ENCODE measurements at regions not wholly inside any gene's neighbourhood (a gene's known extent, or its start where the extent isn't known, plus 50 kb on each side); places are given as distances from the start of the nearest gene placed in this dataset.
"Not testable (repeated sequence)": the region's sequence is repeated elsewhere in the genome, so short reads cannot be mapped to it uniquely, and the experiment has no call there.

DNA sequence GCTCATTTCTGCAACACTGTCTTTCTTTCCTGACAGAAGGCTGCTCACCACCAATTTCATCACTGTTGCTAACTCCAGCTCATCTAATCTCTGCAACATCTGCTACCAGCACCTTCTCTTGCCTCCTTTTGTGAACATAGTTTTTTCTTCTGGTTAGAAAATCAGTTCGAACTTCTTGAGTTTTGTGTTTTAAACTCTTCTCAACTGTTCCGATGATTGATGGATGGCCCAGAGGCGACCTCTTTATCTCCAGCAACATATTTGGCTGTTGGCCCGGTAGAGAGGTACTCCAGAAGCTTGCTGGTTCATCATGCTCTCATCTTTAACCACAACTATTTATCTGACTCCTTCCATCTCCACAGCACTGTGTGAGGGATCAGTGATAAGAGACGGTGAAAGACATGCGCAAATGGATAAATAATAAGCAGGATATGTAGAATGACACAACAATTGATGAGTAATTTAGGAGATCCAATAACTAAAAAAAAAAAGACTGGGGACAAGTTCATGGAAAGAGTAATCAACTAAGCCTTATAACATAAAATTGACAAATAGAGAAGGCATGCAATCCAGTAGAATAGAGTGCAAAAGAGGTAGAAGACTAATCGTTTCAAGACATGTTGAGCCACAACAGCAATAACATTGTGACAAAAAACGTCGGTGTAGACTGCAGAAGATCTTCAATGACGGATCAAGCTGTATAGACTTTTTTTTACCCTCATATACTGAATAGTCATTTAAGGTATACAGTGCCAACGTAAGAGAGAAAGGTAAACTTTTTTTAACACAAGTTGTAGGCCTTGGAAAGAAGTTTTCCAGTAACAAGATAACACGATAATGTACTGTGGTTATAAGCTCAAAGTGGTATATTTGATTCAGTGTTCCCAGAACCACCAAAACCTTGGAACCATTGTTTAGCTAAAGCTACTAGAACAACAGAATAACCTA lies 152.2 kb downstream of the CRPPA start:
- Histone ChIP-seq H3K27ac (ENCODE audit: low read depth in 2 of 2, low read length in 2 of 2) (no peak overlapping the region), H3K4me3 (ENCODE audit: low read length in 2 of 2) (no peak overlapping the region), H3K27me3 (ENCODE audit: control insufficient read depth in 2 of 2, insufficient read depth in 2 of 2, low read length in 2 of 2) (no peaks in the 10 kb centered on the region), H3K36me3 (ENCODE audit: control insufficient read depth in 2 of 2, insufficient read depth in 2 of 2, low read length in 2 of 2) (no peaks in the 10 kb centered on the region), H3K9me3 (ENCODE audit: control insufficient read depth in 2 of 2, low read length in 2 of 2) (no peaks in the 10 kb centered on the region), H3K9ac (ENCODE audit: low read depth in 1 of 2, low read length in 2 of 2) (no peak overlapping the region), H3K4me1 (ENCODE audit: control insufficient read depth in 2 of 2, insufficient read depth in 2 of 2, low read length in 2 of 2) (no peaks in the 10 kb centered on the region)

DNA sequence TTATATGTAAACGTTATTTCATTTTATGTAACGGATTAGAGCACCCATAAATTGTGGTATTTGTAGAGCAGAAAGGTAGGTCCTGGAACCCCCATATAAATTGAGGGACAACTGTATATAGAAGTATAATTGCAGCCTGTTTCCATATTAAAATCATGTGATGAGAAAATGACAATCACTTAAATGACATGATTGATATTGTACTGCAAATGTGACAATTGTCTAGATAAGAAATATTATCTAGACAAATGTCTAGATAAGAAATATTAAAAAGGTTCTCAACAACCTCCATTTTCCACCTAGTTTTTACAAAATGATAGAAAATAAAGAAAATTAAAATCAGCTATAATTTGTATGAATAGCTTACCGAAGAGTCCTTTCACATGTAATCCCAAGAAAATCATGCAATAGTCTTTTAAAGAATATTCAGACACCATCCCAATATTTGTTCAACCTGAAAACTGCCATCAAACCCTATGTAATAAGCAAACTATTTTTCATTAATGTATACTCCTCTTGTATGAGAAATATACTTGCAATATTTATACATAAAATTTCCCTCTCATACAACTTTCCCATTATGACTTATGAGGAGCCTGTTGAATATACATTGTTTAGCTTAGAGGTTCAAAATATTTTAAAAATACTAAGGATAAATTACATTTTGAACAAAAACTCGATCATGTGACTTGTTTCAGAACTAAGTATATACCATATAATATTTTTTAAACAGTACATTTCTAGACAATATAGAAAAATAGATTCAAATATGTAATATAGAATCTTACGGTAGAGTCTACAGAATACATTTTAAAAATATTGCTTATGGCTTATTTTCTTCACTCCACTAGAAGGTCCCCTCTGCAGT lies 153.2 kb downstream of the CRPPA start:
- no peaks in the 10 kb centered on the region for H3K36me3 ChIP-seq (ENCODE audit: control insufficient read depth in 2 of 2, insufficient read depth in 2 of 2, low read length in 2 of 2)
- H3K9ac ChIP-seq (ENCODE audit: low read depth in 1 of 2, low read length in 2 of 2), result no peak overlapping the region
- H3K4me3 ChIP-seq (ENCODE audit: low read length in 2 of 2), result no peak overlapping the region
- no peak overlapping the region for H3K27ac ChIP-seq (ENCODE audit: low read depth in 2 of 2, low read length in 2 of 2)
- H3K9me3 ChIP-seq (ENCODE audit: control insufficient read depth in 2 of 2, low read length in 2 of 2), result no peaks in the 10 kb centered on the region
- H3K4me1 ChIP-seq (ENCODE audit: control insufficient read depth in 2 of 2, insufficient read depth in 2 of 2, low read length in 2 of 2), result no peaks in the 10 kb centered on the region
- no peaks in the 10 kb centered on the region for H3K27me3 ChIP-seq (ENCODE audit: control insufficient read depth in 2 of 2, insufficient read depth in 2 of 2, low read length in 2 of 2)

- Histone ChIP-seq H3K9me3 (ENCODE audit: control insufficient read depth in 2 of 2, low read length in 2 of 2) (no peaks in the 10 kb centered on the region), H3K27me3 (ENCODE audit: control insufficient read depth in 2 of 2, insufficient read depth in 2 of 2, low read length in 2 of 2) (no peaks in the 10 kb centered on the region), H3K9ac (ENCODE audit: low read depth in 1 of 2, low read length in 2 of 2) (no peak overlapping the region)
These were observed 154.5 kb downstream of the CRPPA start for GRCh38 chr7:16266877-16267276.

DNA sequence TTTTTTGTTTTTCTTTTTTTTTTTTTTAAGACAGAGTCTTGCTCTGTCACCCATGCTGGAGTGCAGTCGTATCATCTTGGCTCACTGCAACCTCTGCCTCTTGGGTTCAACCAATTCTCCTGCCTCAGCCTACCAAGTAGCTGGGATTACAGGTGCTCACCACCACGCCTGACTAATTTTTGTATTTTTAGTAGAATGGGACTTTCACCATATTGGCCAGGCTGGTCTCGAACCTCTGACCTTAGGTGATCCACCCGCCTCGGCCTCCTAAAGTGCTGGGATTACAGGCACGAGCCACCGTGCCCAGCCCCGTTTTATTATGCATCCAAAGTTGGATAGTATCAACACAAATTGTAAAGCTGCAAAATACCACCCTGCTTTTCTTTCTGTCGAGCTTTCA lies 154.9 kb downstream of the CRPPA start:
- H3K4me3 ChIP-seq (ENCODE audit: low read length in 2 of 2); H3K4me1 ChIP-seq (ENCODE audit: control insufficient read depth in 2 of 2, insufficient read depth in 2 of 2, low read length in 2 of 2); H3K27ac ChIP-seq (ENCODE audit: low read depth in 2 of 2, low read length in 2 of 2); H3K9me3 ChIP-seq (ENCODE audit: control insufficient read depth in 2 of 2, low read length in 2 of 2); H3K36me3 ChIP-seq (ENCODE audit: control insufficient read depth in 2 of 2, insufficient read depth in 2 of 2, low read length in 2 of 2); H3K9ac ChIP-seq (ENCODE audit: low read depth in 1 of 2, low read length in 2 of 2); H3K27me3 ChIP-seq (ENCODE audit: control insufficient read depth in 2 of 2, insufficient read depth in 2 of 2, low read length in 2 of 2): not testable (repeated sequence)

More at GRCh38 chr7:16266877-16267276, 154.5 kb downstream of the CRPPA start:
- Histone ChIP-seq H3K4me1 (ENCODE audit: control insufficient read depth in 2 of 2, insufficient read depth in 2 of 2, low read length in 2 of 2) (no peaks in the 10 kb centered on the region), H3K27ac (ENCODE audit: low read depth in 2 of 2, low read length in 2 of 2) (no peak overlapping the region), H3K36me3 (ENCODE audit: control insufficient read depth in 2 of 2, insufficient read depth in 2 of 2, low read length in 2 of 2) (no peaks in the 10 kb centered on the region), H3K4me3 (ENCODE audit: low read length in 2 of 2) (no peak overlapping the region)

DNA sequence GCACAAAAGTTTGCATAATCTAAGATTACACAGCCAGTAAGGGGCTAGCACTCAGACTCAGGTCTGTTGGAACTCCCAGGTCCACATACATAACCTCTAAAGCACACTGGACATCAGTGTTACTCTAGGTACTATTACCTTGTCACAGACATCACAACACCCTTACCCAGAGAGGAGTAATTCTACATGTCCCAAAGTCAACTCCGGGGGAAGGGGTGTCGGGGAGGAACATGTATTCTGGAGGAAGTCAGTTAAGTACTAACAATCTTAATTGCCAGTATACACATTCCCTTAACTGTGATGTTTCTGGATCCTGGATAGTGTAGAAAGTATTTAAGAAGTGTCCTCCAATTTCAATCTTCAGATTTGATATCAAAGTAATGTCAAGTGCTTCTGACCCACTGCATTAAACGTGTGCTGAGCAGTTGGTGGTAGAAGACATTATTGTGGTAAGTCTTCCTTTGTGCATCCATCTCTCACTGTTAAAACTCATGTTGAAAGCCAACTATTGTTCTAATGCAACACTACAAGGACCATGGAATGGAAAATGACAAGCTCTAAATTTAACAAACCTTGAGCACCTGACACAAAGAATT lies 155.4 kb downstream of the CRPPA start:
- H3K27me3 ChIP-seq (ENCODE audit: control insufficient read depth in 2 of 2, insufficient read depth in 2 of 2, low read length in 2 of 2), result no peaks in the 10 kb centered on the region
- H3K4me1 ChIP-seq (ENCODE audit: control insufficient read depth in 2 of 2, insufficient read depth in 2 of 2, low read length in 2 of 2), result no peaks in the 10 kb centered on the region
- H3K4me3 ChIP-seq (ENCODE audit: low read length in 2 of 2), result no peak overlapping the region
- H3K27ac ChIP-seq (ENCODE audit: low read depth in 2 of 2, low read length in 2 of 2), result no peak overlapping the region
- no peaks in the 10 kb centered on the region for H3K36me3 ChIP-seq (ENCODE audit: control insufficient read depth in 2 of 2, insufficient read depth in 2 of 2, low read length in 2 of 2)
- no peaks in the 10 kb centered on the region for H3K9me3 ChIP-seq (ENCODE audit: control insufficient read depth in 2 of 2, low read length in 2 of 2)
- no peak overlapping the region for H3K9ac ChIP-seq (ENCODE audit: low read depth in 1 of 2, low read length in 2 of 2)

DNA sequence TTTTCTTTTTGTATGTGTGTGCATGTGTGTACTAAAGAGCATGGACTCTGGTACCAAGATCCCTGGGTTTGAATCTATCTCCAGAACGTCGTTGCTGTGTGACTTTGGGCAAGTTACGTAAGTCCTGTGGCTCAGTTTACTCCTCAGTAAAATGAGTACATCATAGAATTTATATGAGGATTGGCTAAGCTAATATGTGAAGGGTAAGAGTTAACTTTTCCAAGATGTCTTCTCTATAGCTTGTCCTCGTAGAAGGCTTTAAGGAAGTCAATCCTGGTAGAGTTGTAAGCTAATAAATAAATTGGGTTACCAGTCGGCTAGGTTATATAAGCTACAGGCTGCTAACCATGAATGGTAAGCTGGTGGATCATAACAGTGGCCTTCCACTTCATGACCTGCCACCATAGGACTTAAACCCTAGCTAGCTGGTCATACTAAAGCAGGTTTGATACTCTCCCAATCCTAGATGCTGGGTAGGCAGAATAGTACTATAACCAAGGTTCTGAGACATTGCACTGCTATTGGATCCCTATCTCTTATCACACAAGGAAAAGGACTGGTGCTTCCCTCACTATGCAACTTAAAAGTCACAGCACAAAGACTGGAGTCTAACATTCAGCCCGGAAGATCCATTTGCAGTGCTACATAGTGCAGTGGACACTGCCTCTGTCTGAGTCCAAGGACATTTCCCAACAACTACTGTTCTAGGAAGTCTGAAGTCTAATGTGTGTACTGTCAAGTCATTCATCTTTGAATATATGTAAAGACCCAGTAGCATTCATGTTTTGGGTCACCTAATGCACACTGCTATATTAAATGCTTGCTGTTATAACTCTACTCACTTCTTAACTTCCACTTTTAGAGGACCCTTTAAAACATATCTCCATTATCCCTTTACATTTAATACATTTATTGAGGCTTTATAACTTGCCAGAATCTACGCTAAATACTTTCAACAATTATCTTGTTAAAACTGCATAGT lies 156.2 kb downstream of the CRPPA start:
- Histone ChIP-seq H3K27me3 (ENCODE audit: control insufficient read depth in 2 of 2, insufficient read depth in 2 of 2, low read length in 2 of 2) (no peaks in the 10 kb centered on the region), H3K36me3 (ENCODE audit: control insufficient read depth in 2 of 2, insufficient read depth in 2 of 2, low read length in 2 of 2) (no peaks in the 10 kb centered on the region), H3K9ac (ENCODE audit: low read depth in 1 of 2, low read length in 2 of 2) (no peak overlapping the region), H3K4me3 (ENCODE audit: low read length in 2 of 2) (no peak overlapping the region), H3K9me3 (ENCODE audit: control insufficient read depth in 2 of 2, low read length in 2 of 2) (no peaks in the 10 kb centered on the region), H3K4me1 (ENCODE audit: control insufficient read depth in 2 of 2, insufficient read depth in 2 of 2, low read length in 2 of 2) (no peaks in the 10 kb centered on the region), H3K27ac (ENCODE audit: low read depth in 2 of 2, low read length in 2 of 2) (no peak overlapping the region)

DNA sequence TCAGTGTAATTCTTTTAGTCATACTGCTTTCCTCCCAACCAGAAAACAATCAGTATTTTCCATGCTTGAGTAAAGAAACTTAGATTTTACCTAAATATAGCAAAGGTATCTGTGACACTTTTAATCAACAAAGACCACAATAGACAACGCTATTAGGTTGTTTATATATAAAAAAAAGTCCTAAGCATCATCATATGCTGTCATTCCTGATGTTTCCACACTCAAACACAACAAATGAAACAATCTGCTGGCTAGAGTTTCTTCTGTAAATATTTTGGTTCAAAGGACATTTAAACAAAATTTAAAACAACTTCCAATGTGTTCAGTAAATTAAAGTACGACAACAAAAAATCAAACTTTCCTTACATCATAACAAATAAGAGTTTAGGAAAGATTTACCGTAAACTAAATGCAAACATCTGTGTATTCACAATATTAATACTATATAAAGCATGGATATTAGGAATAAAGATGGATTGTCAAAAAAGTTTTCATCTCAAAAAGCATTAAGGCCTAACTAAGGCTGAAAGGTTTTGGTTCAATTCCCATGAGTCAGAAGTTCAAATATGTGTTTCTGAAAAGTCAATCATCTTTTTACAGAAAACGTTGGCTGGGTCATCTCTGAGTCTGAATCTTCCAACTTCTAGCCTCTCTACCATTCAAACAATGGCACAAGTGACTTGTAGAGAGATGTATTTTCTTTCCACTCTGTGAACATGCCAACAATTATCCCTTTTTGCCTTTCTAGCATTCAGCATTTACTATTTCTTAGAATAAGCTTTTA lies 157.1 kb downstream of the CRPPA start:
- Histone ChIP-seq H3K4me1 (ENCODE audit: control insufficient read depth in 2 of 2, insufficient read depth in 2 of 2, low read length in 2 of 2) (no peaks in the 10 kb centered on the region), H3K9me3 (ENCODE audit: control insufficient read depth in 2 of 2, low read length in 2 of 2) (no peaks in the 10 kb centered on the region)

DNA sequence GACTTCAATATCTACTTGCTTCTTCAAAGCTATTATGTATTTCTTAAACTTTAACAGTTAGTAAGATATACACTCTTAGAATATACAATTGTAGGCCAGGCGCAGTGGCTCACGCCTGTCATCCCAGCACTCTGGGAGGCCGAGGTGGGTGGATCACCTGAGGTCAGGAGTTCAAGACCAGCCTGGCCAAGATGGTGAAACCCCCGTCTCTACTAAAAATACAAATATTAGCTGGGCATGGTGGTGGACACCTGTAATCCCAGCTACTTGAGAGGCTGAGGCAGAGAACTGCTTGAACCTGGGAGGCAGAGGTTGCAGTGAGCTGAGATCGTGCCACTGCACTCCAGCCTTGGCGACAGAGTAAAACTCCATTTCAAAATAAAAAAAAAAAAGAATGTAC lies 158.0 kb downstream of the CRPPA start:
- not testable (repeated sequence) for H3K36me3 ChIP-seq (ENCODE audit: control insufficient read depth in 2 of 2, insufficient read depth in 2 of 2, low read length in 2 of 2); H3K9me3 ChIP-seq (ENCODE audit: control insufficient read depth in 2 of 2, low read length in 2 of 2); H3K27me3 ChIP-seq (ENCODE audit: control insufficient read depth in 2 of 2, insufficient read depth in 2 of 2, low read length in 2 of 2); H3K4me1 ChIP-seq (ENCODE audit: control insufficient read depth in 2 of 2, insufficient read depth in 2 of 2, low read length in 2 of 2); H3K9ac ChIP-seq (ENCODE audit: low read depth in 1 of 2, low read length in 2 of 2); H3K27ac ChIP-seq (ENCODE audit: low read depth in 2 of 2, low read length in 2 of 2); H3K4me3 ChIP-seq (ENCODE audit: low read length in 2 of 2)

More for the DNA sequence above, 157.1 kb downstream of the CRPPA start:
- no peak overlapping the region for H3K9ac ChIP-seq (ENCODE audit: low read depth in 1 of 2, low read length in 2 of 2)
- H3K27ac ChIP-seq (ENCODE audit: low read depth in 2 of 2, low read length in 2 of 2), result no peak overlapping the region
- H3K36me3 ChIP-seq (ENCODE audit: control insufficient read depth in 2 of 2, insufficient read depth in 2 of 2, low read length in 2 of 2), result no peaks in the 10 kb centered on the region
- H3K27me3 ChIP-seq (ENCODE audit: control insufficient read depth in 2 of 2, insufficient read depth in 2 of 2, low read length in 2 of 2), result no peaks in the 10 kb centered on the region
- no peak overlapping the region for H3K4me3 ChIP-seq (ENCODE audit: low read length in 2 of 2)

DNA sequence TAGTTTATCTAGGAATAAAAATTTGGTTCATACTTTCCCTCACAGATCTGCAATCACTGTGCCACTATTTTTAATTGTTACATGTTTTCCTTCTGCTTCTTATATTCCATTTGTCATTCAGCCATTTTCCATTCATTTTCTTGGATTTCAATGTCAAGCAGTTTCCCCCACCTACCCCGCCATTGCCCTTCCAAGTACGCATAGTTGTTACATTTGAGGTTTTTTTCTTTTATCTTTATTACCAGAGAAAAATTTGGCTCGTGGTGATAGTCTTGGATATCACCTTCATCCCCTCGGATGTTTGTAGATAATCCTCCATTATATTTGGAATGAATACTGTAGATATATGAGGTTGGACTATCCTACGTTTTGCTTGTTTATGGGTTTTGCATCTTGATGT lies 159.7 kb downstream of the CRPPA start:
- Histone ChIP-seq H3K4me1 (ENCODE audit: control insufficient read depth in 2 of 2, insufficient read depth in 2 of 2, low read length in 2 of 2) (no peaks in the 10 kb centered on the region), H3K4me3 (ENCODE audit: low read length in 2 of 2) (no peak overlapping the region), H3K27ac (ENCODE audit: low read depth in 2 of 2, low read length in 2 of 2) (no peak overlapping the region), H3K36me3 (ENCODE audit: control insufficient read depth in 2 of 2, insufficient read depth in 2 of 2, low read length in 2 of 2) (no peaks in the 10 kb centered on the region), H3K9me3 (ENCODE audit: control insufficient read depth in 2 of 2, low read length in 2 of 2) (no peaks in the 10 kb centered on the region), H3K27me3 (ENCODE audit: control insufficient read depth in 2 of 2, insufficient read depth in 2 of 2, low read length in 2 of 2) (no peaks in the 10 kb centered on the region), H3K9ac (ENCODE audit: low read depth in 1 of 2, low read length in 2 of 2) (no peak overlapping the region)
